IMR-90 (cell line): ENCODE measurements at regions not wholly inside any gene's neighbourhood (a gene's known extent, or its start where the extent isn't known, plus 50 kb on each side); places are given as distances from the start of the nearest gene placed in this dataset.

Experiments
- ATAC-seq: fragments of 200-7000 bp; cut with Tn5 transposase; 2 replicates; pipeline ENCODE4 v1.9.1; 2020; ENCODE audit warnings: low read depth, mild to moderate bottlenecking, moderate library complexity
- BruUV-seq: library from RNA; stranded (reverse); fragments of 400-500 nt; replicated peaks from 2 replicates; lab custom pipeline; 2021; lab: Mats Ljungman, UMichigan
- CTCF ChIA-PET: fragments of 300-600 bp; formaldehyde crosslinking; extraction: SDS; loops from one replicate; lab custom pipeline; 2021; ENCODE audit warnings: antibody characterized with exemption; lab: Yijun Ruan, JAX
- POLR2A ChIA-PET: fragments of 300-600 bp; sonication (Branson Sonifier 250); formaldehyde crosslinking; loops from one replicate; lab custom pipeline; 2022; ENCODE audit warnings: antibody characterized with exemption; ENCODE audit not compliant: unreplicated experiment; lab: Charles Lee
- DNase-seq: peaks from one replicate; pipeline ENCODE4 v3.0.0; 2013
- H2AFZ ChIP-seq: replicated peaks from 2 replicates; pipeline ENCODE3; 2013; ENCODE audit warnings: low read length, mild to moderate bottlenecking; ENCODE audit not compliant: poor library complexity
- H2AK5ac ChIP-seq: 2 replicates; pipeline ENCODE4 v1.6.1; 2013; ENCODE audit warnings: low read depth, low read length, inconsistent platforms
- H2AK9ac ChIP-seq: replicated peaks from 2 replicates; pipeline ENCODE3; 2013; ENCODE audit warnings: mild to moderate bottlenecking, low read depth, low read length, moderate library complexity; ENCODE audit not compliant: poor library complexity
- H2BK120ac ChIP-seq: 2 replicates; pipeline ENCODE4 v1.6.1; 2013; ENCODE audit warnings: low read depth, low read length, inconsistent platforms
- H2BK15ac ChIP-seq: 3 replicates; pipeline ENCODE4 v1.6.1; 2013; ENCODE audit warnings: low read depth, low read length, inconsistent platforms
- H2BK20ac ChIP-seq: 2 replicates; pipeline ENCODE4 v1.6.1; 2013; ENCODE audit warnings: low read depth, mild to moderate bottlenecking, inconsistent platforms, low read length, moderate library complexity
- H2BK5ac ChIP-seq: 2 replicates; pipeline ENCODE4 v1.6.1; 2013; ENCODE audit warnings: mild to moderate bottlenecking, low read depth, low read length, inconsistent platforms; ENCODE audit not compliant: poor library complexity, severe bottlenecking
- H3K14ac ChIP-seq: replicated peaks from 2 replicates; pipeline ENCODE4 v1.6.1; 2013; ENCODE audit warnings: low read depth, low read length, inconsistent platforms
- H3K18ac ChIP-seq: 2 replicates; pipeline ENCODE4 v1.6.1; 2013; ENCODE audit warnings: low read depth, low read length, control low read depth
- H3K23ac ChIP-seq: 2 replicates; pipeline ENCODE4 v1.6.1; 2013; ENCODE audit warnings: low read depth, low read length, inconsistent platforms
- H3K27ac ChIP-seq: 2 replicates; pipeline ENCODE4 v1.5.1; 2013; ENCODE audit warnings: mild to moderate bottlenecking, control low read depth, low read length; ENCODE audit not compliant: insufficient read depth
- H3K27me3 ChIP-seq: 2 replicates; pipeline ENCODE4 v1.6.1; 2013; ENCODE audit warnings: low read length; ENCODE audit not compliant: control insufficient read depth, insufficient read depth
- H3K36me3 ChIP-seq: 2 replicates; pipeline ENCODE4 v1.6.1; 2013; ENCODE audit warnings: low read length, mixed read lengths; ENCODE audit not compliant: control insufficient read depth, insufficient read depth
- H3K4ac ChIP-seq: 2 replicates; pipeline ENCODE4 v1.6.1; 2013; ENCODE audit warnings: low read depth, low read length, inconsistent platforms
- H3K4me1 ChIP-seq: 2 replicates; pipeline ENCODE4 v1.6.1; 2013; ENCODE audit warnings: low read length, mixed read lengths; ENCODE audit not compliant: control insufficient read depth, insufficient read depth
- H3K4me2 ChIP-seq: 2 replicates; pipeline ENCODE4 v1.6.1; 2013; ENCODE audit warnings: low read depth, mild to moderate bottlenecking, control low read depth, low read length, moderate library complexity
- H3K4me3 ChIP-seq: 2 replicates; pipeline ENCODE4 v1.5.1; 2013; ENCODE audit warnings: low read depth, mild to moderate bottlenecking, control low read depth, low read length, moderate library complexity; ENCODE audit not compliant: insufficient read depth
- H3K56ac ChIP-seq: 2 replicates; pipeline ENCODE4 v1.6.1; 2013; ENCODE audit warnings: low read length, inconsistent platforms; ENCODE audit not compliant: insufficient read depth; ENCODE audit errors: extremely low read depth
- H3K79me1 ChIP-seq, 2 experiments: 2 replicates each; pipeline ENCODE4 v1.6.1; 2013; ENCODE audit warnings: low read length in 2 of 2, inconsistent platforms in 1 of 2, low read depth in 1 of 2
- H3K9ac ChIP-seq: 2 replicates; pipeline ENCODE4 v1.6.1; 2013; ENCODE audit warnings: low read depth, low read length, control low read depth
- H3K9me1 ChIP-seq: 2 replicates; pipeline ENCODE4 v1.6.1; 2013; ENCODE audit warnings: low read length, inconsistent platforms; ENCODE audit not compliant: insufficient read depth
- H3K9me3 ChIP-seq: 2 replicates; pipeline ENCODE4 v1.6.1; 2013; ENCODE audit warnings: low read length; ENCODE audit not compliant: control insufficient read depth, insufficient read depth
- H4K20me1 ChIP-seq: 2 replicates; pipeline ENCODE4 v1.6.1; 2013; ENCODE audit warnings: low read length, inconsistent platforms; ENCODE audit not compliant: insufficient read depth
- H4K5ac ChIP-seq: 2 replicates; pipeline ENCODE4 v1.6.1; 2013; ENCODE audit warnings: mild to moderate bottlenecking, low read depth, low read length, control low read depth
- H4K8ac ChIP-seq, 2 experiments: 2 replicates each; pipeline ENCODE4 v1.6.1; 2013; ENCODE audit warnings: low read depth in 2 of 2, low read length in 2 of 2, control low read depth in 1 of 2, inconsistent platforms in 1 of 2
- H4K91ac ChIP-seq: 2 replicates; pipeline ENCODE4 v1.6.1; 2013; ENCODE audit warnings: low read depth, low read length, inconsistent platforms; ENCODE audit not compliant: insufficient read depth
- BHLHE40 ChIP-seq: fragments of 150-350 bp; IDR thresholded peaks from 2 replicates; pipeline ENCODE4 v1.6.1; 2016; ENCODE audit warnings: mild to moderate bottlenecking, low read depth, low read length
- CEBPB ChIP-seq: IDR thresholded peaks from 2 replicates; pipeline ENCODE4 v1.6.1; 2012; ENCODE audit warnings: low read depth, low read length, improper control_type of control experiment
- CHD1 ChIP-seq: IDR thresholded peaks from 2 replicates; pipeline ENCODE4 v1.6.1; 2012; ENCODE audit warnings: low read depth, low read length, improper control_type of control experiment
- CTCF ChIP-seq: conservative IDR thresholded peaks from 2 replicates; pipeline ENCODE4 v1.5.1; 2012; ENCODE audit warnings: mild to moderate bottlenecking, low read depth, low read length, improper control_type of control experiment
- ELK1 ChIP-seq: fragments of 150-350 bp; IDR thresholded peaks from 2 replicates; pipeline ENCODE4 v1.6.1; 2016; ENCODE audit warnings: low read depth, mild to moderate bottlenecking, low read length, moderate library complexity, borderline replicate concordance
- FOS ChIP-seq: fragments of 150-350 bp; IDR thresholded peaks from 2 replicates; pipeline ENCODE4 v1.6.1; 2016; ENCODE audit warnings: low read depth, low read length
- MAFK ChIP-seq: IDR thresholded peaks from 2 replicates; pipeline ENCODE4 v1.6.1; 2012; ENCODE audit warnings: low read depth, low read length, improper control_type of control experiment
- MAZ ChIP-seq: IDR thresholded peaks from 2 replicates; pipeline ENCODE4 v1.6.1; 2012; ENCODE audit warnings: low read depth, mild to moderate bottlenecking, low read length, improper control_type of control experiment, moderate library complexity, borderline replicate concordance
- MXI1 ChIP-seq: IDR thresholded peaks from 2 replicates; pipeline ENCODE4 v1.6.1; 2012; ENCODE audit warnings: low read depth, mild to moderate bottlenecking, low read length, moderate library complexity, borderline replicate concordance
- NFE2L2 ChIP-seq: fragments of 150-350 bp; IDR thresholded peaks from 2 replicates; pipeline ENCODE4 v1.6.1; 2016; ENCODE audit warnings: low read depth, mild to moderate bottlenecking, low read length
- POLR2A ChIP-seq: IDR thresholded peaks from 2 replicates; pipeline ENCODE4 v1.6.1; 2012; ENCODE audit warnings: mild to moderate bottlenecking, low read depth, low read length
- RAD21 ChIP-seq: IDR thresholded peaks from 2 replicates; pipeline ENCODE4 v1.6.1; 2012; ENCODE audit warnings: low read length, improper control_type of control experiment
- RCOR1 ChIP-seq: IDR thresholded peaks from 2 replicates; pipeline ENCODE4 v1.6.1; 2012; ENCODE audit warnings: mild to moderate bottlenecking, low read length, improper control_type of control experiment; ENCODE audit not compliant: insufficient replicate concordance
- RFX5 ChIP-seq: IDR thresholded peaks from 2 replicates; pipeline ENCODE4 v1.8.0; 2012; ENCODE audit warnings: low read depth, mild to moderate bottlenecking, low read length, moderate library complexity
- SMC3 ChIP-seq: fragments of 150-350 bp; IDR thresholded peaks from 2 replicates; pipeline ENCODE4 v1.6.1; 2016; ENCODE audit warnings: low read depth, mild to moderate bottlenecking, antibody characterized with exemption, low read length, moderate library complexity
- USF2 ChIP-seq: fragments of 150-350 bp; IDR thresholded peaks from 2 replicates; pipeline ENCODE4 v1.6.1; 2017; ENCODE audit warnings: mild to moderate bottlenecking, antibody characterized with exemption, low read length, low read depth
- WGBS, 2 experiments: methylation state at CpG; one replicate each; pipeline versions ENCODE4 v1.1.5 to v1.1.7; 2013; ENCODE audit warnings: missing lambda C conversion rate in 2 of 2; ENCODE audit not compliant: insufficient read length in 1 of 2; ENCODE audit errors: extremely low coverage in 2 of 2; 5-methylcytosine and 5-hydroxymethylcytosine counted together
- dilution Hi-C: fragments of 300-500 bp; cut with HindIII; formaldehyde crosslinking; loops from one replicate; pipeline ENCODE4 v1.14.3; 2018; ENCODE audit warnings: low sequenced_read_pairs; ENCODE audit not compliant: unreplicated experiment
- in situ Hi-C: fragments of 300-500 bp; cut with MboI; formaldehyde crosslinking; loops from 3 replicates; pipeline ENCODE4 v1.14.3; 2019; ENCODE audit warnings: low sequenced_read_pairs, inconsistent platforms, mixed read lengths
- intact Hi-C: fragments of 100-400 bp; cut with micrococcal nuclease; formaldehyde crosslinking; loops from 2 replicates; pipeline ENCODE4 v1.10.0; 2022

- no peak overlapping the region for H4K5ac ChIP-seq
- H3K9me3 ChIP-seq: peaks cover 12% of the 10 kb centered on the region
- H3K14ac ChIP-seq: no peak overlapping the region
- no peak overlapping the region for H3K4ac ChIP-seq
- H4K8ac ChIP-seq: no peak overlapping the region
- no peaks in the 10 kb centered on the region for H3K27me3 ChIP-seq
- no peaks in the 10 kb centered on the region for H3K79me1 ChIP-seq
- no peak overlapping the region for H4K91ac ChIP-seq
- no peak overlapping the region for H3K18ac ChIP-seq
- no peak overlapping the region for H3K27ac ChIP-seq
- no peaks in the 10 kb centered on the region for H3K9me1 ChIP-seq
- H4K20me1 ChIP-seq: no peaks in the 10 kb centered on the region
- no peak overlapping the region for H3K9ac ChIP-seq
- H2BK5ac ChIP-seq: no peak overlapping the region
- H2AFZ ChIP-seq: no peak overlapping the region
- H3K4me2 ChIP-seq: no peak overlapping the region
- no peak overlapping the region for H3K23ac ChIP-seq
- no peak overlapping the region for H2AK5ac ChIP-seq
- H3K56ac ChIP-seq: no peak overlapping the region
- CTCF ChIA-PET: no interaction called here
- H2BK20ac ChIP-seq: no peak overlapping the region
- no CpG with 5 or more reads among the region's 1 CpG for WGBS, 2 experiments
- POLR2A ChIA-PET: no interaction called here
- dilution Hi-C loops: no loop called here
- no TSS peak for BruUV-seq
- TF ChIP-seq ELK1: no peak
- no peak for TF ChIP-seq RAD21
- no peak for TF ChIP-seq CTCF
- TF ChIP-seq MXI1: no peak
- TF ChIP-seq POLR2A: no peak
- TF ChIP-seq NFE2L2: no peak
- no peak for TF ChIP-seq USF2
- TF ChIP-seq CEBPB: no peak
- no peak for TF ChIP-seq MAZ
- TF ChIP-seq SMC3: no peak
- TF ChIP-seq RCOR1: no peak
- no peak for TF ChIP-seq RFX5
- TF ChIP-seq FOS: no peak
- no peak for TF ChIP-seq CHD1
- TF ChIP-seq MAFK: no peak
- TF ChIP-seq BHLHE40: no peak
- intact Hi-C loops: no loop called here
- no peak overlapping the region for H2BK15ac ChIP-seq
- H3K4me3 ChIP-seq: no peak overlapping the region
- H2AK9ac ChIP-seq: no peak overlapping the region
- DNase-seq (no peak), ATAC-seq (no peak)
- H2BK120ac ChIP-seq: no peak overlapping the region
- H3K4me1 ChIP-seq: no peaks in the 10 kb centered on the region
- in situ Hi-C loops: no loop called here
- H3K36me3 ChIP-seq: no peaks in the 10 kb centered on the region
These were observed 218.9 kb downstream of the PRDM2 start for GRCh38 chr1:13918862-13919261.
